NT2/D1 (cell line): ENCODE measurements at regions not wholly inside any gene's neighbourhood (a gene's known extent, or its start where the extent isn't known, plus 50 kb on each side); places are given as distances from the start of the nearest gene placed in this dataset.

Experiments used
- SUZ12 ChIP-seq: IDR thresholded peaks from 2 replicates; pipeline ENCODE4 v1.6.1; 2011; ENCODE audit not compliant: insufficient read length, insufficient read depth; ENCODE audit errors: extremely low read depth
- YY1 ChIP-seq: IDR thresholded peaks from 2 replicates; pipeline ENCODE4 v1.6.1; 2011; ENCODE audit not compliant: insufficient read length, insufficient read depth

GRCh38 chr5:121288781-121289180 is 562.9 kb upstream of the FTMT start:
- TF ChIP-seq SUZ12 (no peak), YY1 (no peak)
